Loucy (cell line): ENCODE measurements at regions not wholly inside any gene's neighbourhood (a gene's known extent, or its start where the extent isn't known, plus 50 kb on each side); places are given as distances from the start of the nearest gene placed in this dataset.

ENCODE experiments used
- CTCF ChIP-seq: fragments of 200-600 bp; sonication (generic); conservative IDR thresholded peaks from 2 replicates; pipeline ENCODE4 v1.5.1; 2014; ENCODE audit warnings: mild to moderate bottlenecking, antibody characterized with exemption, low read length
- EZH2phosphoT487 ChIP-seq: fragments of 200-600 bp; IDR thresholded peaks from 2 replicates; pipeline ENCODE4 v1.6.1; 2018; ENCODE audit warnings: antibody characterized with exemption, mild to moderate bottlenecking, moderate library complexity, borderline replicate concordance

GRCh38 chr1:188665477-188665876 is 1812.2 kb downstream of the BRINP3 start:
- TF ChIP-seq EZH2phosphoT487 (no peak), CTCF (no peak)
